ENCODE measurements at regions not wholly inside any gene's neighbourhood (a gene's known extent, or its start where the extent isn't known, plus 50 kb on each side); places are given as distances from the start of the nearest gene placed in this dataset.
A peak's percentile ranks its signal among the peaks of the same experiment; 100 is the strongest.
"Not testable (repeated sequence)": the region's sequence is repeated elsewhere in the genome, so short reads cannot be mapped to it uniquely, and the experiment has no call there.

GRCh38 chr3:172579753-172580152, 56.5 kb upstream of the TNFSF10 start:
- H3K27me3 Mint-ChIP-seq (ENCODE audit: low read depth), result not testable (repeated sequence)
- H3K36me3 Mint-ChIP-seq (ENCODE audit: low read depth), result peaks cover 26% of the 10 kb centered on the region
- H3K4me3 Mint-ChIP-seq, result peak overlapping the region; percentile 77
- H3K9me3 Mint-ChIP-seq, result peaks cover 25% of the 10 kb centered on the region
- H3K4me1 Mint-ChIP-seq (ENCODE audit: low read depth), result peaks cover 81% of the 10 kb centered on the region
- peak overlapping the region; percentile 92 for H3K27ac Mint-ChIP-seq

DNA sequence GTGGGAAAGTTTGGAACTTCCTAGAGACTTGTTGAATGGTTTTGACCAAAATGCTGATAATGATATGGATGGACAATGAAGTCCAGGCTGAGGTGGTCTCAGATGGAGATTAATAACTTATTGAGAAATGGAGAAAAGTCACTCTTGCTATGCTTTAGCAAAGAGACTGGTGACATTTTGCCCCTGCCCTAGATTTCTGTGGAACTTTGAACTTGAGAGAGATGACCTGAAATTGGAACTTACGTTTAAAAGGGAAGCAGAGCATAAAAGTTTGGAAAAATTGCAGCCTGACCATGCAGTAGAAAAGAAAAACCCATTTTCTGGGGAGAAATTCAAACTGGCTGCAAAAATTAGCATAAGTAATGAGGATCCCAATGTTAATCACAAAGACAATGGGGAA, 55.5 kb upstream of the TNFSF10 start:
- Mint-ChIP-seq H3K9me3 (peaks cover 29% of the 10 kb centered on the region), H3K36me3 (ENCODE audit: low read depth) (peaks cover 29% of the 10 kb centered on the region), H3K27ac (peak overlapping the region; percentile 92), H3K4me3 (peak overlapping the region; percentile 57), H3K4me1 (ENCODE audit: low read depth) (peaks cover 74% of the 10 kb centered on the region)
- not testable (repeated sequence) for H3K27me3 Mint-ChIP-seq (ENCODE audit: low read depth)

DNA sequence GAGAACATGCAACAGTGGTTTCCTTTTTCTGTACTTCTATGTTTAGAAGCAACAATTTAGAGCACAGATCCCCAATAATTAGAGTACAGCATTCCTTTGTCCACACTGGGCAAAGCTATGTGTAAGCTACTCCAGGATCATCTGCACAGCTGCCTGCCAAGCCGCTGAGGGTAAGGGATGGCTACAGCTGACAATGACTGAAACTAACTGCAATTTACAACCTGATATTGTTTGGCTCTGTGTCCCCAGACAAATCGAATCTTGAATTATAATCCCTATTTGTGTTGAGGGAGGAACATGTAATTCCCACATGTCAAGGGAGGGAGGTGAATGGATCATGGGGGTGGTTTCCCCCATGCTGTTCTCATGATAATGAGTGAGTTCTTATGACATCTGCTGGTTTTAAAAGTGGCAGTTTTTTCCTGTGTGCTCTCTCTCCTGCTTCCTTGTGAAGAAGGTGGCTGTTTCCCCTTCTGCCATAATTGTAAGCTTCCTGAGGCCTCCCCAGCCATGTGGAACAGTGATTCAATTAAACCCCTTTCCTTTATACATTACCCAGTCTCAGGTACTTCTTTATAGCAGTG, 54.8 kb upstream of the TNFSF10 start:
- Mint-ChIP-seq H3K4me3 (peak overlapping the region; percentile 57), H3K27me3 (ENCODE audit: low read depth) (no peaks in the 10 kb centered on the region), H3K9me3 (peaks cover 29% of the 10 kb centered on the region), H3K4me1 (ENCODE audit: low read depth) (peaks cover 72% of the 10 kb centered on the region), H3K27ac (peak overlapping the region; percentile 92), H3K36me3 (ENCODE audit: low read depth) (peaks cover 28% of the 10 kb centered on the region)

DNA sequence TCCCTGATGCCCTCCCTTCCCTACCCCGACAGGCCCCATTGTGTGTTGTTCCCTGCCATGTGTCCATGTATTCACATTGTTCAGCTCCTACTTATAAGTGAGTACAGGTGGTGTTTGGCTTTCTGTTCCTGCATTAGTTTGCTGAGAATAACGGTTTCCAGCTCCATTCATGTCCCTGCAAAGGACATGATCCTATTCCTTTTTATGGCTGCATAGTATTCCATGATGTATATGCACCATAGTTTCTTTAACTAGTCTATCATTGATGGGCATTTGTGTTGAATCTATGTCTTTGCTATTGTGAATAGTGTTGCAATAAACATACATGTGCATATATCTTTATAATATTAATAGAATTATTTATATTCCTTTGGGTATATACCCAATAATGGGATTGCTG, 52.1 kb upstream of the TNFSF10 start:
- Mint-ChIP-seq H3K4me3 (no peak overlapping the region), H3K9me3 (peaks cover 40% of the 10 kb centered on the region), H3K4me1 (ENCODE audit: low read depth) (peaks cover 46% of the 10 kb centered on the region), H3K36me3 (ENCODE audit: low read depth) (peaks cover 35% of the 10 kb centered on the region), H3K27me3 (ENCODE audit: low read depth) (no peaks in the 10 kb centered on the region), H3K27ac (no peak overlapping the region)

- H3K36me3 Mint-ChIP-seq (ENCODE audit: low read depth), result peaks cover 39% of the 10 kb centered on the region
- H3K4me1 Mint-ChIP-seq (ENCODE audit: low read depth), result peaks cover 40% of the 10 kb centered on the region
Measured at GRCh38 chr3:172573422-172573821, 50.2 kb upstream of the TNFSF10 start.

More at GRCh38 chr3:172573422-172573821, 50.2 kb upstream of the TNFSF10 start:
- Mint-ChIP-seq H3K9me3 (peaks cover 54% of the 10 kb centered on the region), H3K27me3 (ENCODE audit: low read depth) (no peaks in the 10 kb centered on the region), H3K27ac (no peak overlapping the region), H3K4me3 (no peak overlapping the region)

Measured in T-helper 1 cell treated with Interleukin-12 subunit alpha and Interleukin-12 subunit beta and Interleukin-4 antibody, amounts not matched to agents 30 μg/mL and 1 μg/mL, for 36 hours (primary cell).